Psoas muscle (tissue), 7 donors: ENCODE measurements at regions not wholly inside any gene's neighbourhood (a gene's known extent, or its start where the extent isn't known, plus 50 kb on each side); places are given as distances from the start of the nearest gene placed in this dataset.
"Not testable (repeated sequence)": the region's sequence is repeated elsewhere in the genome, so short reads cannot be mapped to it uniquely, and the experiment has no call there.

Experiments used
- ATAC-seq, 4 donors: fragments of 200-7000 bp; cut with Tn5 transposase; one replicate each; pipeline ENCODE4 v1.9.1; 2020; ENCODE audit warnings: moderate library complexity in 3 of 4, mild to moderate bottlenecking in 2 of 4
- DNase-seq, 2 donors: peaks; one replicate each; pipeline ENCODE4 v3.0.0-alpha.2; 2020
- H3K27ac ChIP-seq: fragments of 200-600 bp; one replicate; pipeline ENCODE4 v1.8.0; 2022
- H3K27me3 ChIP-seq, 3 donors: fragments of 200-600 bp in 1 of 3; one replicate each; pipeline versions ENCODE4 v1.6.1 to v1.8.0; 2013 to 2022; ENCODE audit warnings: low read length in 2 of 3, mild to moderate bottlenecking in 2 of 3, moderate library complexity in 1 of 3; ENCODE audit not compliant: insufficient read depth in 3 of 3
- H3K36me3 ChIP-seq, 2 donors: fragments of 200-600 bp in 1 of 2; one replicate each; pipeline versions ENCODE4 v1.6.1 to v1.8.0; 2013 to 2022; ENCODE audit warnings: low read depth in 1 of 2, mild to moderate bottlenecking in 1 of 2, moderate library complexity in 1 of 2; ENCODE audit not compliant: insufficient read depth in 1 of 2
- H3K4me1 ChIP-seq: fragments of 200-600 bp; one replicate; pipeline ENCODE4 v1.8.0; 2022
- H3K4me3 ChIP-seq: fragments of 200-600 bp; one replicate; pipeline ENCODE4 v1.8.0; 2022; ENCODE audit warnings: mild to moderate bottlenecking
- H3K9me3 ChIP-seq: fragments of 200-600 bp; one replicate; pipeline ENCODE4 v1.8.0; 2022
- WGBS, 3 donors: extraction: QIAGEN DNeasy Blood & Tissue Kit; methylation state at CpG; one replicate each; pipeline versions ENCODE4 v1.1.6 to v1.1.7; 2013; 5-methylcytosine and 5-hydroxymethylcytosine counted together
- intact Hi-C, 2 donors: fragments of 100-400 bp; cut with DNase I; formaldehyde crosslinking; loops; one replicate each; pipeline versions ENCODE4 v1.11.0 to v1.14.2; 2022
- TF ChIP-seq, protein P1 (sequence below): fragments of 200-600 bp; IDR thresholded peaks from one replicate; pipeline ENCODE4 v1.8.0; 2022; ENCODE audit warnings: antibody characterized with exemption
- donor health status: healthy with polysubstance abuse.
- donor health status: DM: no; HTN: no; CAD: no; lungs with moderate emphysema.
- donor health status: Bipolar disorder and iron deficiency.
- donor health status: healthy.
- donor health status: DM: yes; HTN: yes; CAD: no.
- donor health status: DM: no; HTN: no; CAD: no.
- donor health status: DM: yes; HTN: yes; CAD: no.

DNA sequence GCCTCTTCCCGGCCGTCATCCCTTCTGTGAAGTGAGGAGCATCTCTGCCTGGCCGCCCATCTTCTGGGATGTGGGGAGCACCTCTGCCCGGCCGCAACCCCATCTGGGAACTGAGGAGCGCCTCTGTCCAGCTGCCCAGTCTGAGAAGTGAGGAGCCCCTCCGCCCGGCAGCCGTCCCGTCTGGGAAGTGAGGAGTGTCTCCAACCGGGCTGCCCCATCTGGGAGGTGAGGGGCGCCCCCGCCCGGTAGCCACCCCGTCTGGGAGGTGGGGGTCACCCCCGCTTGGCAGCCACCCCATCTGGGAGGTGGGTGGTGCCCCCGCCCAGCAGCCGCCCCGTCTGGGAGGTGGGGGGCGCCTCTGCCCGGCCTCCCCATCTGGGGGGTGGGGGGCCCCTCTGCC, 142.3 kb downstream of the LAS1L start:
- no peaks in the 10 kb centered on the region for H3K4me1 ChIP-seq
- WGBS, 3 donors, result 90 to 94% (median 93%) methylated on average over 4 to 20 of the region's 21 CpGs
- TF ChIP-seq, protein P1, sequence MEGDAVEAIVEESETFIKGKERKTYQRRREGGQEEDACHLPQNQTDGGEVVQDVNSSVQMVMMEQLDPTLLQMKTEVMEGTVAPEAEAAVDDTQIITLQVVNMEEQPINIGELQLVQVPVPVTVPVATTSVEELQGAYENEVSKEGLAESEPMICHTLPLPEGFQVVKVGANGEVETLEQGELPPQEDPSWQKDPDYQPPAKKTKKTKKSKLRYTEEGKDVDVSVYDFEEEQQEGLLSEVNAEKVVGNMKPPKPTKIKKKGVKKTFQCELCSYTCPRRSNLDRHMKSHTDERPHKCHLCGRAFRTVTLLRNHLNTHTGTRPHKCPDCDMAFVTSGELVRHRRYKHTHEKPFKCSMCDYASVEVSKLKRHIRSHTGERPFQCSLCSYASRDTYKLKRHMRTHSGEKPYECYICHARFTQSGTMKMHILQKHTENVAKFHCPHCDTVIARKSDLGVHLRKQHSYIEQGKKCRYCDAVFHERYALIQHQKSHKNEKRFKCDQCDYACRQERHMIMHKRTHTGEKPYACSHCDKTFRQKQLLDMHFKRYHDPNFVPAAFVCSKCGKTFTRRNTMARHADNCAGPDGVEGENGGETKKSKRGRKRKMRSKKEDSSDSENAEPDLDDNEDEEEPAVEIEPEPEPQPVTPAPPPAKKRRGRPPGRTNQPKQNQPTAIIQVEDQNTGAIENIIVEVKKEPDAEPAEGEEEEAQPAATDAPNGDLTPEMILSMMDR, result no peak
- intact Hi-C loops, result no loop called here
- H3K27ac ChIP-seq, result no peak overlapping the region
- H3K36me3 ChIP-seq, result no peaks in the 10 kb centered on the region
- DNase-seq, result no peak
- H3K9me3 ChIP-seq, result peaks cover 9% of the 10 kb centered on the region
- ATAC-seq, result no peak
- no peak overlapping the region for H3K4me3 ChIP-seq
- H3K27me3 ChIP-seq, result no peaks in the 10 kb centered on the region

DNA sequence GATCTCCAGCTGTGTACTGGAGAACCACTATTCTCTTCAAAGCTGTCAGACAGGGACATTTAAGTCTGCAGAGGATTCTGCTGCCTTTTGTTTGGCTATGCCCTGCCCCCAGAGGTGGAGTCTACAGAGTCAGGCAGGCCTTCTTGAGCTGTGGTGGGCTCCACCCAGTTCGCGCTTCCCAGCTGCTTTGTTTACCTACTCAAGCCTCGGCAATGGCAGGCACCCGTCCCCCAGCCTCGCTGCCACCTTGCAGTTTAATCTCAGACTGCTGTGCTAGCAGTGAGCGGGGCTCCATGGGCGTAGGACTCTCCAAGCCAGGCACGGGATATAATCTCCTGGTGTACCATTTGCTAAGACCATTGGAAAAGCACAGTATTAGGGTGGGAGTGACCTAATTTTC, 145.5 kb downstream of the LAS1L start:
- H3K9me3 ChIP-seq, result peaks cover 24% of the 10 kb centered on the region
- H3K4me3 ChIP-seq, ATAC-seq, intact Hi-C loops, DNase-seq, H3K4me1 ChIP-seq, H3K27me3 ChIP-seq, H3K36me3 ChIP-seq, H3K27ac ChIP-seq: not testable (repeated sequence)
- 89 to 93% (median 91%) methylated on average over 8 of the region's 8 CpGs for WGBS, 3 donors
